EH (cell line): ENCODE measurements at regions not wholly inside any gene's neighbourhood (a gene's known extent, or its start where the extent isn't known, plus 50 kb on each side); places are given as distances from the start of the nearest gene placed in this dataset.
"Not testable (repeated sequence)": the region's sequence is repeated elsewhere in the genome, so short reads cannot be mapped to it uniquely, and the experiment has no call there.

Experiments used
- DNase-seq: peaks from one replicate; pipeline ENCODE4 v3.0.0-alpha.2; 2015; ENCODE audit warnings: low read depth

DNA sequence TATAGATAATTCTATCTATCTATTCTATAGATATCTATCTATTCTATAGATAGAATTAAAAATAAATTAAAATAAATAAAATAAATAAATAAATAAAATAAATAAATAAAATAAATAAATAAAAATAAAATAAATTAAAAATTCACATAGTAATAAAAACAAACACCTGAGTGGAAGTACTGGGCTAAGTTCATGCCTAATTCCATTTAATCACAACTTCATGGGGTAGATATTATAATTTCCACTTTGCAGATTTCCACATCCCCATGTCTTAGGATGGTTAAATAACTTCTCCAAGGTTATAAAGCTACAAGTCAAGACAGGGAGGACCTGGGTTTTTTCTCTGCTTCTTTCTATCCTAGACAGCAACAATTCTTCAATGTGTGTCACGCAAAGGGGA lies 261.4 kb upstream of the MEX3C start:
- no peak for DNase-seq

DNA sequence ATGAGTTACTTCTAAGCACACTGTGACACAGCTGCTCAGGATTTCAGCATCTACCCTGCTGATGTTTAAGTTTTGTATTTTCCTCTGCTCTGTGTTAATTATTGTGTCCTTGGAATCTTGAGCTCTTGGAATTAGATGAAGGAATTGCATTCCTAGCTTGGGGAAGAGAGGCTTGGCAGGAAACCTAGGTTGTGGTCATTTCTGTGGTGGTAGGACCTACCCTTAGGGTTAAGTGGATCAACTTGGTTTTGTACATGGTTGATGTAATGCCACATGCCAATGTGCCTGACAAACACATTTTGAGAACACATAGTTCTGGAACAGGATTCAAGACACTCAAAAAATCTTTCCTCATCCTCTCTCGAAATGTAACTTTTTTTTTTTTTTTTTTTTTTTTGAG lies 264.5 kb upstream of the MEX3C start:
- no peak for DNase-seq

DNA sequence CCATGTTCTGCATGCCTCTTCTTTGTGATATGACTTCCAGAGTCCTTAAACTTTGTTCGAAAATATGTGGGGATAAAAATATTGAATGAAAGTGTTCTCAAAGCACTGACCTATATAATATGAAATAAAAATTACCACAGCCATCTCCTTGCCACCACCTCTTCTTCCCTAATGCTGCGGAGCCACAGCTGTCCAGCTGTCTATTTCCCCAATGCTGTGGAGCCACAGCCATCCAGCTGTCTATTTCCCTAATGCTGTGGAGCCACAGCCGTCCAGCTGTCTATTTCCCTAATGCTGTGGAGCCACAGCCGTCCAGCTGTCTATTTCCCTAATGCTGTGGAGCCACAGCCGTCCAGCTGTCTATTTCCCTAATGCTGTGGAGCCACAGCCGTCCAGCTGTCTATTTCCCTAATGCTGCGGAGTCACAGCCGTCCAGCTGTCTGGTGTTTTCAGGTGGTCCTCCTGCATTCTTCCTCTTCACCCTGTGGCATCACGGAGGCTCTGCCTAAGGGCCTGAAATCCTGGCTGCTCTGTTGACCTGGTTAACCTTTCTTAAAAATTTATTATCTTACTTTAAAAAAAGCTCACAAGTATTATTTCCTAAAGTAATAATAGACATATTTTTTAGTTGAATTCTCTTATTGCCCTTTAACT lies 266.1 kb upstream of the MEX3C start:
- DNase-seq, result no peak

DNA sequence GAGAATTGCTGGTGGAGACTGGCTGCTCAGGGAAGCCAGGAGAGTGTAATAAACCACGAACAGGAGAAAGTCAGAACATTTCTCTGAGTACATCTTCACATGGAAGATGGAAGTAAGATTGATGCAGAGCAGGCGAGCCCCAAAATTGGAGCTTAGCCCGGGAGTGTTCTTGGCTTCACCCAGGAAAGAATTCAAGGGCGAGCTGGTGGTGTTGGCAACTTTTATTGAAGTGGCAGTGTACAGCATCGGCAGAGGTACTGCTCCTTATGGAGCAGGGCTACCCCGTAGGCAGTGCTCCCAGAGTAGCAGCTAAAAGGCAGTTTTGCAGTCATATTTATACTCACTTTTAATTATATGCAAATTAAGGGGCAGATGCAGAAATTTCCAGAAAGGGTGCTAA lies 281.4 kb upstream of the MEX3C start:
- no peak for DNase-seq

DNA sequence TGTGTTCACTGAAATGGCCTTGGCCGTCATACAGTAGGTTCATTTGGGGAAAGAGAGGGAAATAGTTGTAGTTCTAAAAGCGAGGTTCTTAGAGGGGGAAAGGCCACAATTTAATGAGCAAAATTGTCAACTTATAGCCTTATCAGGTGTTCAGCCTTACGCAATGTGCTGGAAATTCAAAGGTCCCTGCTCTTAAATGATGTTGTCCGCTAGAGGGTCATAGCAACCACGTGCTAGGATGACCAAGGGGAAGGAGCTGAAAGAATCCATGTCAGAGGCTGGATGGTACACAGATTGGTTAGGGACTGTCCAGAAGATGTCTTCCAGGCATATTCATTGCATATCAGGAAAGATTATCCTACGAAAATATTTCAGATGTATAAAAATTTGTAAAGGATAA lies 282.3 kb upstream of the MEX3C start:
- DNase-seq, result no peak

DNA sequence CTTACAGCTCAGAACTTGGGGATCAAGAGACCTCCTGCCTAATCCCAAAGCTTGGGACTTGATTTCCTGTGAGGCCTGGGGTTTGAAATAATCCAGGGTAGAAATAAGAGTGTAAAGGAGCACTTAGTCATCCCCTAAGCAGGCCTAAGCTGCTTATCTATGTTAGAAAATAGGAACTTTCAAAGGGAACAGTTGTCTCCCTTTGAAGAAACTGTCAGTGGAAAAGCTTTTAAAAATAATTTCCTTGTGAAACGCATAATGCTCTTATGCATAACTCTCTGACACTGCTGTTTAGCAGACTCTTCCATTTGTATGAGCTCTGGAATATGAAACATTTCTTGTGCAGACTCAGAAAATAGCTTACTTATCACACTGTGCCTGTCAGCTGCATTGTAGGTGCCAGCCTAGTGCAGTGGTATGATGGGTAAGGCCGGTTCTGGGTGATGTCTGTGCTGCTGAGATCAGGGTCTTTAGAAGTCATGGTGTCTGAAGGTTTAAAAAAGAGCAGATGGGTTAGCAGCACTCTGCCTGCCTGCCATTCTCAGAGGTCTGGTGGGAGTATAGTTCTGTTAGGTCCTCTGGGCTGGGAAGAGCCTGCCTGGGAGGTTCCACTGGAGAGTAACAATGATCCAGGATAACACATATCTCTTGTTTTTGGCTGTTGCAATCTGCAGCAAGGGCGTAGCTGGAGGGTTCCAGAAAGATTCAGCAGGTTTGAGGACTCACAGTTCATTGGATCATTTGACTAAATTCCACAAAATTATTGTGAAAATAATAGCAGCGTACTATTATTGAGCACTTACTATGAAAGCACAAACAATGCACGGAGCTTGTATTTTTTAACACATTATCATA lies 283.2 kb upstream of the MEX3C start:
- no peak for DNase-seq

DNA sequence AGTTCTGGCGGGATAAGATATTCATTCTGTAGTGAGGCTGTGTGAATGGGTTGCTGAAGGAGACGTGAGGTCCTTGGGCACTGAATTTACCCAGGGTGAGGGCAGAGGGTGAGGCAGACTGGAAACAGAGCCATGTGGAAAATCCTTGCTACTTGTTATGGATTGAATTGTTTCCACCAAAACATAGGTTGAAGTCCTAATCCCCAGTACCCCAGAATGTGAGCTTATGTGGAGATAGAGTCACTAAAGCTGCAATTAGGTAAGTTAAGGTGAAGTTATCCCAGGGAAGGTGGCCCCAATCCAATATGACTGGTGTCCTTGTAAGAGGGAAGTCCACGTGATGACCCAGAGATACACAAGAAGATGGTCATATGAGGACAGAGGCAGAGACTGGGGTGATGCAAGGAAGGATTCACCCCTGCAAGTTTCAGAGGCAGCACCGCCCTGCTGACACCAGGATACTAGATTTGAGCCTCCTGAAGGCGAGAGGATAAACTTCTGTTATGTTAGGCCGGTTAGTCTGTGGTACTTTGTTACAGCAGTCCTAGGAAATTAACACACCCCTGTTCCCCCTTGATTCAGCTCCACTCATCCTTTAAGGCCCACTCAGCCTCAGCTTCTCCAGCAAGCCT lies 289.4 kb upstream of the MEX3C start:
- no peak for DNase-seq

DNA sequence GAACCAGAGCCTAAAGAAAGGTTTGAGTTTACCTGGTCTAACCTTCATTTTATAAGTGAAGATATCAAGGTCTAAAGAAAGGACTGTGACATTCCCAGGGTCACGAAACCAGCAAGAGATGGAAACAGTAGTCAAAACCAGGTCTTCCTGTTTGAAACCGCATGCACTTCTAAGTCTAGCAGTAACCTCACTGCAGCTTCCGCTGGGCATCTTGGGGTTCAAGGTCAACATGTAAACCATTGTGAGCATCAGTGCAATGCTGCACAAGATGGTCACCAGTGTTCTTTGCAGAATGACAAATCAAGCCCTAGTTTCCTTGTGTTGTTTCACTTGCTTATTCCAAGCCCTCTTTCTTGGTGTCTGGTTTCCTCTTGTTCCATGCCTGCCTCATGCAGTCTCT lies 292.9 kb upstream of the MEX3C start:
- DNase-seq, result no peak

DNA sequence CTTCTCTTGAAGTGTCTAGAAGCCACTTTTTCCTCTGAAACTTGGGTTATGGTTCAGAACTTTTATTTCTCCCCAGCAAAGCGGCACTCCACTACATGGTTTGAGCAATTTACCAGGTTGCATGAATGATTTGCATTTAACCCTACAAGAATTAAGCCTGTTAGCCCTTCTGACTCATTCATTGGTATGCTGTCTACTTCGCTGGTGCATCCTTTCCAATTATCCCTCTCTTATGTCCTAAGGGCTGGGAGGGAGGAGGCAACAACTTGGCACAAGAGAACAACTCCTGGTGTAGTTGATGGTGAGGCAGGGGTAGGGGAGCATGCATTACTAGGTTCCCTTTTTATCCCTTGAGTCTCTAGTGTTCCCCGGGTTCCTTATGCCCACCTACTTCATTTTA lies 293.4 kb upstream of the MEX3C start:
- no peak for DNase-seq

DNA sequence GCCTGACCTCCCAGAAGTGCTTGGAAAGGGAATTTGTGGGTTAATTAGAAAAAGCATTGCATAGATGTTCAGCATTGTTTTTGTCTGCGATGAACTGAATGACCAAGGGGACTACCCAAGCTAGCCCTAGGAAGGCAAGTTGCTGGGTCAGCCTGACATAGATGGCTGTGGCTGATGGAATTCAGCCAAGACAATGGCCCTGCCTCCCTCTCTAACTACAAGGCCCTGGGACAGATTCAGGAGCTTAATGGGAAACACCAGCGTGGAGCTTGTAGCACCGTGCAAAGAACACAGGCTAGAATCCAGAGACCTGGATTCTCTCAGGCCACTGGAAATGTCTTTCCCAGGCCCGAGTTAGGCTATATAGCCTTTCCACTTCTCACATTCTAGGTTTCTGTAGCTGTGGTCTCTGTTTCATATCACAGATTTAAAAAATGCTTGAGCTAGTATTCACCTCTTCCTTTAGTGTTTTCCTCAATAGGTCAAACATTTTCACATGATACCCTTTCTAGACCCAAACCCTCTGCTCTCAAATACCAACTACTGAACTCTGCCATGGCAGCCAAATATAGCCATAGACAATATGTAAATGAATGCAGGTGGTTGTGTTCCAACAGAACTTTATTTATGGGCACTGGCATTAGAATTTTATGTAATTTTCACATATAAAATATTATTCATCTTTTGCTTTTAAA lies 294.3 kb upstream of the MEX3C start:
- DNase-seq, result no peak

DNA sequence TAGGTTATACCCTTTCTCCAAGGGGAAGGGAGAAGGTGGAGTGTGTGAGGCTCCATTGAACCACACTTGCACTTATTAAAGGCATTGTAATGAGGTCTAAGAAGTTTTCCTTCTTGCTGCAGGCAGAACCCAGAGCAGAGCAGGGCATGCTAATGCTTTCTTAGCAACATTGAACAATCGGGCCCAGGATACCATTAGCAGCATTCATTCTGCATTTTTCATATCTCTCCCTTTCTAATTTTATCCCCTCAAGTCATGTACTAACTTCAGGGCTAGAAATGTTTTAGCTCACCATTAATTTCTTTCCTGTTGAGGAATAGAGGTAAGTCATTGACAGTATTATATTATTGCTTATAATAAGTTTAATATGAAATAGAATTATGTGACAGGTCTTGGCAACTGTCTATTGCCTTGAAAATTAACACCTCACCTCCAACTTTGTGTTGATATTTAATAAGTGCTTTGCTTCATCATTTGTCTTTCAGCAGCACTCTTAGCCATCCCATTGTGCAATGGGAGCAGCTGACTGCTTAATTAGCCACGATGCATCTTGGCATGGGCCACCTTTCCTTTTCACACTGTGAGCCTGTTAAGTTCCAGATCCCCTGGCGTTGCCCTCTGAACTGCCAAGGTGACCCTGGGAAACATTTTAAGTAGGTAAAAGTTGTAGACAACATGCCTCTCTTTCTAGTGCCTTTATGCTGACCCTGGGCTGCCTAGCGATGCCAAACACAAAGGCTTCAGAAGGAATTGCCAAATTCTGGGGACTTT lies 300.8 kb upstream of the MEX3C start:
- DNase-seq, result no peak

DNA sequence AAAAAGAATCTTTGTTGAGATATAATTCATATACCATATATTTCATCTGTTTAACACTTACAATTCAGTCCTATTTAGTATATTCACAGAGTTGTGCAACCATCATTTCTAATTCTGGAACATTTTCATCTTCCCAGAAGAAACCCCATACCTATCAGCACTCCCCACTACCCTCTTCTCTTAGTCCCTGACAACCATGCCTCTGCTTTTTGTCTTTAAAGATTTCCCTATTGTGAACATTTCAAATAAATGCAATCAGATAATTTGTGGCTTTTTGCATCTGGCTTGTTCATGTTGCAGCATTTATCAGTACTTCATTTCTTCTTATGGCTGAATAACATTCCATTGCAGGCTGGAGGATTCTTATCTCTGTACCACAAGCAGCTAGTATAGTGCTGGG lies 305.9 kb upstream of the MEX3C start:
- no peak for DNase-seq

DNA sequence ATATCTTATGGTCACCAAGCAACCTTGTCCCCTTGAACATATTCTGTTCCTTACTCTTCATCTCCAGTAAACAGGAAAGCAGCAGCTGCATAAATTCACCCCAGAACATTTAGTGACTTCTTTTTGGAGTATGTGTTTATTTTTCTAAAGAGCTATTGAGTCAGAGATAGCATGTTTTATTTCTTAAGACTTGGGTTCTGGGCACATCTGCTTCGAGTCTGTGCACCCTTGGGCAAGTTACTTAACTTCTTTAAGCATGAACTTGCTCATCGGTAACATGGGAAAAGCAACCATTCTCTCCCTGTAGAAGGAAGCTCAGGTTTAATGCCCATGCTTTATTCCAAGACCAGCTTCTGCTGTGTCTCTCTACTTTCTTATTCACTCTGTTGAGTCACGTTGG lies 309.3 kb upstream of the MEX3C start:
- DNase-seq, result no peak

DNA sequence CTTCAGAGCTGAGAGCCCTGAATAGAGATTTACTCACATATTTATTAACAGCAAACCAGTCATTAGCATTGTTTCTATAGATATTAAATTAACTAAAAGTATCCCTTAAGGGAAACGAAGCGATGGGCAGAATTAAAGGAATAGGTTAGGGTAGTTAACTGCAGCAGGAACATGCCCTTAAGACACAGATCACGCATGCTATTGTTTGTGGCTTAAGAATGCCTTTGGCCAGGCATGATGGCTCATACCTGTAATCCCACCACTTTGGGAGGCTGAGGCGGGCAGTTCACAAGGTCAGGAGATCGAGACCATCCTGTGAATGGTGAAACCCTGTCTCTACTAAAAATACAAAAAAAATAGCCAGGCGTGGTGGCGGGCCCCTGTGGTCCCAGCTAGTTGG lies 310.9 kb upstream of the MEX3C start:
- not testable (repeated sequence) for DNase-seq

DNA sequence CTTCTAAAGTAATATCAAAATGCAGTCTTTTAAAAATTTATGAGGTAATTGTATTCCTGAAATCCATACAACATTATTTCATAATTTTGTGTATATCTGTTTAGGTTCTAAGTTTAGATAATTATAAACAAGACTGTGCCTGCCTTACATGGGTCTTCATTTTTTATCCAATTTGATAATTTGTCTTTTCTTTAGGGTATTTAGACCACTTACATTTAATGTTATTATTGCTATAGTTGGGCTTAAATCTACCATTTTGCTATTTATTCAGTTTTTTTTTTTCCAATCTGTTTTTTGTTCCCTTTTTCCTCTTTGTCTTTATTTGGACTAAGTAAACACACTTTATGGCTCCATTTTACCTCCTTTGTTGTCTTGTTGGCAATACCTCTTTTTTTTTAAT lies 312.5 kb upstream of the MEX3C start:
- DNase-seq, result no peak

DNA sequence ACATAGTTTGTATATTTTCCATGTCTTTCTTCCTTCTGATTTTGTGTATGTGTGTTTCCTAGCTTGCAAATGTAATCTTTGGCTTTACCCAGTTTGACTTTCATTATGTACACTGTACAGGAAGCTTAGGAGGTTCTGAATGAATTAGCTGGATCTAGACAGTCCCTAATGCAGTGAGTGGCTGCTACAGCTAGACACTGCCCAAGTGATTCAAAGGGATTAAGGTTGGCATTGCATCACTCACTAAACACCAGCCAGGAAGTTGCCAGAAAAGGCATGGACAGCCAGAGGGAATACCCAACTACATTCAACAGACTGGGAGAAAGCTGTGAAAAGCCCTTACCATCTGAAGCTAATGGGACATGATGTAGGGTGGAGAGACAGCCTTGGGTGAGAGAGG lies 316.0 kb upstream of the MEX3C start:
- DNase-seq, result no peak

DNA sequence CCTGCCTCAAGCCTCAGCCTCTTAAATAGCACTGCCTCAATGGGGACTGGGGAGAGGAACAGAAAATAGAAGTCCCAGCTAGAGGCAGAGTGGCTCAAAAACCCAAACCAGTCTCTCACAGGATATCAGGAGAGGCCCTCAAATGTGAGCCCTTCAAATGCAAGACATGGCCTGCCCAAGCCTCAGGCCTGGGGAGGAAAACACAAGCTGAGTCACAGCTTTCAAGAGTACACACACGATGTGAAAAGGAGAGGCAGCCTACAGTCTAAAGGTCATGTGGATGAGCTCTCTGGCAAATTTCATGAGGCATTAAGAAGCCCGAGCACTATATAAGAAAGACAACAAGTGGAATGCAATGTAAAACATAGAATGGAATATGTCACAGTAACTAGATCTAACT lies 316.6 kb upstream of the MEX3C start:
- no peak for DNase-seq

DNA sequence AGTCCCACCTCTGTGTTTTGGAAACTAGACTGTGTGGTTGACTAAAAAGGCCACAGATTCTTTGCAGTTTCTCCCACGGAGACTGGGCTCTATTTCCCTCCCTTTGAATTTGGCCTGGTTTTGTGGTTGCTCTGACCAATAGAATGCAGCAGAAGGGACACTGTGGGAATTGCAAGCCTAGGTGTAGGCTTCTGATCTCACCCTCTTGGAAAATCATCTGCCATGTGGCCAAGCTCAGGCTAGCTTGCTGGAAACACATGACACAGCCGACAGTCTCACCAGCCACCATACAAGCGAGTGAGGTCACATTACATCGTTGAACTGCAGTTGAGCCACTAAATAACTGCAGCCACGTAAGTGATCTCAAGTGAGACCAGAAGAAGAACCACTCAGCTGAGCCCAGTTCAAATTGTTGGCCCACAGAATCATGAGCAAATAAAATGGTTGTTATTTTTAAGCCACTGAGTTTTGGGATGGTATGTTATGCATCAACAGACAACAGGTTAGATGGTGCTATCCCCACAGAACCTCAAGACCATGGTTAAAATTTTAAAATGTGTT lies 319.1 kb upstream of the MEX3C start:
- DNase-seq, result no peak

DNA sequence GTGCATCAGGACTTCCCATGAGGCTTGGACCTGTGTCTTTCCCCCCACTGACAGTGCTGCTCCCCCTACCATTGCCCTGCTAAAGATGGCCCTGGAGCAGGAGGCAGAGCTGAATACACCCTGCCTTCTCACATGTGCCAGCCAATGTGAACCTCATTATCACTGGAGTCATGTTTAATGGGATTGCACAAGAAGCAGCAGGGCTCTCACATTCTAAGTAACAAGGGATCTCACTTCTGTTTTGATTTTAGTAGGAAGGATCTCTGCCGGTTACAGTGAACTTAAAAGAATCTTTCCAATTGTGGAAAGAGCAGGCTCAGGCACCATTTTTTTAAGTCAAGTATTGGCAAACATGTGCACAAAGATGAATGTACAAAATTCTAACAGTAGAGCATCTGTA lies 322.1 kb upstream of the MEX3C start:
- no peak for DNase-seq

DNA sequence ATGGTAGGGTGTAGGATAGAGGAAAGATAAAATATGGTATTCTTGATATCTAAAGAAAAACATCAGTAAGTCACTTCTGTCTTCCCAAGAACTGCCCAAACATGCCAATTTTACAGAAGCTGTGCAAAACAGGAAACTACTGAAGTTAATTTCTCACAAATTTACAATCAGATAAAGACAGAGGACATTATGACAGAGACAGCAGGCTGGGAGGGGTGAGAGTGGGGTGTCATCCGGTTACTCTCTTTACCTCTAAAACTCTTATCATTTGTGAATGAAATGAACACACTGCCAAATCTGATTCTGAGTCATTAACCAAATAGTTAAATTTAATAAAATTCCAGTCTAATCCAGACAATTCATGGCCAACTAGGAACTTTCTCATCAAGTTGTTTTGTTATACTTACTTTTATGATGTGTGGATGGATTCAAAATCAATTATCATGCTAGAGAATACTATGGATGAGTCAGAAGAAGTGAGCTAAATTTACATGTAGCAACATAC lies 323.2 kb upstream of the MEX3C start:
- DNase-seq, result no peak

DNA sequence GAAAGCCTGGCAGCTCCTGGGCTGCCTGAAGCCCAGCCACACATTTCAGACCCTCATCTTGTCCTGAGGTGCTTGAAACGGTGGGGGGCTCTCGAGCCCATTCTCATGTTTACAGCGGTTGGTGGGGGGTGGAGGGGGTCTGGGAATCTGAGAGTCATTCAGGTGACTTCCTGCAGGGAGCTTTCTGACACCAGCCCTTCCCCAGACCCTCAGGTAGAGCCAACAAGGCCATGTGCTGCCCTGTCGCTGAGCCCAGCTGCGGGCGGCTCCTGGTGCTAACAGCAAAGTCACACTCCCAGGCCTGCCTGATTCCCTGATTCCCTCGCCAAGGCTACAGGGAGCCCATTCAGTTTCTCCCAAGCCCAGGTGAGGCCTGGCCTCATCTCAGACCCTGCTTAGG lies 324.9 kb upstream of the MEX3C start:
- no peak for DNase-seq

DNA sequence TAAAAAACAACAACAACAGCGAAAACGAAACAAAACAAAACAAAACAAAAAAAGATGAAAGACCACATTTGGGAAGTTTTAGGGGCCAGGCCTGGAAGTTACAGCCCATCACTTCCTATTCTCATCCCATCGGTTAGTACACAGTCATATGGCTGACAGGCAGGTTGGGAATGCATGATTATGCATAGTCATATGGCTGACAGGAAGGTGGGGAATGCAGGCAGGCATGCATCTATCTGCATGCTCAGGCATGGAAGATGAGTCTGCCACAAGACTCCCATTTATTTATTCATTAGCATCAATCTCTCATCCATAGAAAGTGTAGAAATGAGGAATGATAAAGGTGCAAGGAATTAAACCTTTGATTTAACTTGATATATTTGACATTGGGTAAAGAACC lies 325.3 kb upstream of the MEX3C start:
- DNase-seq, result no peak
